Fibroblast of lung (primary cell): ENCODE measurements at regions not wholly inside any gene's neighbourhood (a gene's known extent, or its start where the extent isn't known, plus 50 kb on each side); places are given as distances from the start of the nearest gene placed in this dataset.

Experiments used
- DNase-seq, 2 donors: peaks; one replicate each; pipeline versions ENCODE4 v3.0.0 to v3.0.0-alpha.2; 2010; ENCODE audit warnings: low read depth in 2 of 2
- H2AFZ ChIP-seq: 2 replicates; pipeline ENCODE4 v1.5.1; 2012; ENCODE audit warnings: low read length, control low read depth, inconsistent platforms
- H3K27ac ChIP-seq: 2 replicates; pipeline ENCODE4 v1.5.1; 2011; ENCODE audit warnings: low read length, control low read depth; ENCODE audit not compliant: insufficient read depth
- H3K27me3 ChIP-seq: 2 replicates; pipeline ENCODE4 v1.5.1; 2011; ENCODE audit warnings: mild to moderate bottlenecking, low read length; ENCODE audit not compliant: control insufficient read depth, insufficient read depth
- H3K36me3 ChIP-seq: 2 replicates; pipeline ENCODE4 v1.5.1; 2011; ENCODE audit warnings: low read length; ENCODE audit not compliant: control insufficient read depth, insufficient read depth
- H3K4me1 ChIP-seq: 2 replicates; pipeline ENCODE4 v1.5.1; 2011; ENCODE audit warnings: low read length; ENCODE audit not compliant: control insufficient read depth, insufficient read depth; ENCODE audit errors: extremely low read depth
- H3K4me2 ChIP-seq: 2 replicates; pipeline ENCODE4 v1.5.1; 2011; ENCODE audit warnings: low read length, control low read depth; ENCODE audit not compliant: insufficient read depth; ENCODE audit errors: extremely low read depth
- H3K4me3 ChIP-seq, 4 experiments: fragments of 200-600 bp in 1 of 4; sonication (generic) in 1 of 4; replicated peaks in 1 of 4; 2 replicates each; pipeline ENCODE4 v1.5.1; 2011 to 2016; ENCODE audit warnings: low read length in 4 of 4, low read depth in 3 of 4, mild to moderate bottlenecking in 3 of 4, control low read depth in 2 of 4, inconsistent platforms in 1 of 4, mixed read lengths in 1 of 4; ENCODE audit not compliant: insufficient read depth in 1 of 4; ENCODE audit errors: control extremely low read depth in 1 of 4
- H3K79me2 ChIP-seq: 2 replicates; pipeline ENCODE4 v1.5.1; 2012; ENCODE audit warnings: mild to moderate bottlenecking, low read length, inconsistent platforms; ENCODE audit not compliant: control insufficient read depth, insufficient read depth
- H3K9ac ChIP-seq: 2 replicates; pipeline ENCODE4 v1.5.1; 2011; ENCODE audit warnings: mild to moderate bottlenecking, low read length, control low read depth; ENCODE audit not compliant: insufficient read depth
- H3K9me3 ChIP-seq: 2 replicates; pipeline ENCODE4 v1.5.1; 2012; ENCODE audit warnings: low read depth, low read length; ENCODE audit not compliant: control insufficient read depth, insufficient read depth
- H4K20me1 ChIP-seq: 2 replicates; pipeline ENCODE4 v1.5.1; 2011; ENCODE audit warnings: low read length; ENCODE audit not compliant: control insufficient read depth, insufficient read depth; ENCODE audit errors: extremely low read depth
- EZH2 ChIP-seq: IDR thresholded peaks from 2 replicates; pipeline ENCODE4 v1.5.1; 2012; ENCODE audit warnings: low read length, control low read depth, mild to moderate bottlenecking; ENCODE audit errors: missing control alignments
- TF ChIP-seq, protein P1 (sequence below), 2 donors: IDR thresholded peaks in 1 of 2; conservative IDR thresholded peaks in 1 of 2; 1 replicate in 1 of 2; 2 replicates in 1 of 2; pipeline ENCODE4 v1.5.1; 2011 to 2012; ENCODE audit warnings: low read length in 2 of 2, control low read depth in 1 of 2, inconsistent platforms in 1 of 2, low read depth in 1 of 2, mild to moderate bottlenecking in 1 of 2

DNA sequence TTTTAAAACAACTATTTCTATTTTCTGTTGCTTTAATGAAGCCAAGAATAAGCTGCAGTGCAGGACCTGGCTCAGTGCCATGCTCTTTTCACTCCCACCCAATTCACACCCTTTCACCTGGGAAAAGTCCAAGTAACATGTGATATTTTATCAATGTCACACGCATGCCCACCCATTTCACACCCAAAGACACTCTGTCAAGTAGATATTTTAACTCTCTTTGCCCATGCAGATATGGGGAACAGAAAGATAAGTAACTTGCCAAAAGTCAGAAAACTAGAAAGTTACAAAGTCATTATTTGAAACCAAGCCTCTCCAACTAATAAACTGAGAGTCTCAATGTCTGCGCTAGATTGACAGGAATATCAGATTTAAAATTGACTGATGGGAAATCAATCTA, 706.7 kb upstream of the PHF14 start:
- no peaks in the 10 kb centered on the region for H3K36me3 ChIP-seq
- H3K9me3 ChIP-seq: no peaks in the 10 kb centered on the region
- no peak overlapping the region for H3K9ac ChIP-seq
- H2AFZ ChIP-seq: no peak overlapping the region
- no peaks in the 10 kb centered on the region for H3K27me3 ChIP-seq
- no peaks in the 10 kb centered on the region for H3K79me2 ChIP-seq
- H3K4me3 ChIP-seq: no peak overlapping the region
- H3K4me1 ChIP-seq: no peaks in the 10 kb centered on the region
- H3K27ac ChIP-seq: no peak overlapping the region
- no peak overlapping the region for H3K4me2 ChIP-seq
- TF ChIP-seq, protein P1, sequence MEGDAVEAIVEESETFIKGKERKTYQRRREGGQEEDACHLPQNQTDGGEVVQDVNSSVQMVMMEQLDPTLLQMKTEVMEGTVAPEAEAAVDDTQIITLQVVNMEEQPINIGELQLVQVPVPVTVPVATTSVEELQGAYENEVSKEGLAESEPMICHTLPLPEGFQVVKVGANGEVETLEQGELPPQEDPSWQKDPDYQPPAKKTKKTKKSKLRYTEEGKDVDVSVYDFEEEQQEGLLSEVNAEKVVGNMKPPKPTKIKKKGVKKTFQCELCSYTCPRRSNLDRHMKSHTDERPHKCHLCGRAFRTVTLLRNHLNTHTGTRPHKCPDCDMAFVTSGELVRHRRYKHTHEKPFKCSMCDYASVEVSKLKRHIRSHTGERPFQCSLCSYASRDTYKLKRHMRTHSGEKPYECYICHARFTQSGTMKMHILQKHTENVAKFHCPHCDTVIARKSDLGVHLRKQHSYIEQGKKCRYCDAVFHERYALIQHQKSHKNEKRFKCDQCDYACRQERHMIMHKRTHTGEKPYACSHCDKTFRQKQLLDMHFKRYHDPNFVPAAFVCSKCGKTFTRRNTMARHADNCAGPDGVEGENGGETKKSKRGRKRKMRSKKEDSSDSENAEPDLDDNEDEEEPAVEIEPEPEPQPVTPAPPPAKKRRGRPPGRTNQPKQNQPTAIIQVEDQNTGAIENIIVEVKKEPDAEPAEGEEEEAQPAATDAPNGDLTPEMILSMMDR (conservative IDR thresholded peaks at IDR 0.05 in 1 of 2, IDR thresholded peaks at IDR 0.05 in 1 of 2; ENCODE audit: low read depth in 1 of 2, low read length in 2 of 2): no peak
- TF ChIP-seq EZH2: no peak
- H4K20me1 ChIP-seq: no peaks in the 10 kb centered on the region
- no peak for DNase-seq

DNA sequence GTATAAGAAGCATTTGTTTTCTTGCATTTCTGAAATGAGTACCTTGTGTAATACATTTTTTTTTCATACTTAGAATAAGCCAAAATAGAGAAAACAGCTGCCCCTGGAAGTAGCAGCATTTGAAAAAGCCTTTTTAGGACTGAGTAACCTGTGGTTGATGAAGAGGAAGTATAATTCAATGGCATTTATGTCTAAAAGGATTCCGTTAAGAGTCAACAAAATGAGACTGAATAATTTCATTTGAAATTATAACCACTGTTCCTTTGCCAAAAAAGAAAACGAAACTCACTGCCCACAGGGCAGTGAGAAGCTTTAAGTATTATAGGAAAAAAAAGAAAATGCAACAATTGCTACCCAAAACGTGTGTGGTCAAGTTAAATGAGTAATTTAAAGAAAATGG, 705.6 kb upstream of the PHF14 start:
- TF ChIP-seq, protein P1 (conservative IDR thresholded peaks at IDR 0.05 in 1 of 2, IDR thresholded peaks at IDR 0.05 in 1 of 2; ENCODE audit: low read depth in 1 of 2, low read length in 2 of 2): no peak
- TF ChIP-seq EZH2: no peak
- H3K4me1 ChIP-seq: no peaks in the 10 kb centered on the region
- H3K27ac ChIP-seq: no peak overlapping the region
- no peaks in the 10 kb centered on the region for H4K20me1 ChIP-seq
- H2AFZ ChIP-seq: no peak overlapping the region
- no peaks in the 10 kb centered on the region for H3K36me3 ChIP-seq
- no peak overlapping the region for H3K9ac ChIP-seq
- H3K27me3 ChIP-seq: no peaks in the 10 kb centered on the region
- no peaks in the 10 kb centered on the region for H3K9me3 ChIP-seq
- no peak overlapping the region for H3K4me3 ChIP-seq
- H3K79me2 ChIP-seq: no peaks in the 10 kb centered on the region
- no peak overlapping the region for H3K4me2 ChIP-seq
- DNase-seq: no peak

DNA sequence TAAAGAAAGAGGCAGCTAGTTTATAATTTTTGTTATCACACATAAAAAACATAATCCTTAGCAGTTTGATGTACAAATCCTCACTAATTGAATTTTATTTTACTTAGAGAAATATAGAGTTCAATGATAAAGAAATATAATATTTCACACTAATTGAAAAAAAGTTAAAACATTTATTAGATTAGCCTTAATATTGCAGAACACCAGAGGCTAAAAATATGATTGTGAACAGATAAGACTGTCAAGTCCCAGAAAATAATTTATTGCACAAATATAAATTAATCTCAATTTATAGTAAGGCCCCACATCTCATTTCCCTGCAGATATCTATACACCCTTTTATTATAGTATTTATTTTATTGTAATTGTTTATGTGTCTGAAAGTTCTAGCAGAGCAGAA, 690.8 kb upstream of the PHF14 start:
- no peaks in the 10 kb centered on the region for H3K4me1 ChIP-seq
- H2AFZ ChIP-seq: no peak overlapping the region
- H3K79me2 ChIP-seq: no peaks in the 10 kb centered on the region
- no peak overlapping the region for H3K9ac ChIP-seq
- no peak for DNase-seq
- H3K36me3 ChIP-seq: no peaks in the 10 kb centered on the region
- H3K27ac ChIP-seq: no peak overlapping the region
- TF ChIP-seq, protein P1 (conservative IDR thresholded peaks at IDR 0.05 in 1 of 2, IDR thresholded peaks at IDR 0.05 in 1 of 2; ENCODE audit: low read depth in 1 of 2, low read length in 2 of 2): no peak
- no peak for TF ChIP-seq EZH2
- no peaks in the 10 kb centered on the region for H3K27me3 ChIP-seq
- H4K20me1 ChIP-seq: no peaks in the 10 kb centered on the region
- H3K4me2 ChIP-seq: no peak overlapping the region
- no peaks in the 10 kb centered on the region for H3K9me3 ChIP-seq
- no peak overlapping the region for H3K4me3 ChIP-seq
